ENCODE measurements at regions not wholly inside any gene's neighbourhood (a gene's known extent, or its start where the extent isn't known, plus 50 kb on each side); places are given as distances from the start of the nearest gene placed in this dataset.

DNA sequence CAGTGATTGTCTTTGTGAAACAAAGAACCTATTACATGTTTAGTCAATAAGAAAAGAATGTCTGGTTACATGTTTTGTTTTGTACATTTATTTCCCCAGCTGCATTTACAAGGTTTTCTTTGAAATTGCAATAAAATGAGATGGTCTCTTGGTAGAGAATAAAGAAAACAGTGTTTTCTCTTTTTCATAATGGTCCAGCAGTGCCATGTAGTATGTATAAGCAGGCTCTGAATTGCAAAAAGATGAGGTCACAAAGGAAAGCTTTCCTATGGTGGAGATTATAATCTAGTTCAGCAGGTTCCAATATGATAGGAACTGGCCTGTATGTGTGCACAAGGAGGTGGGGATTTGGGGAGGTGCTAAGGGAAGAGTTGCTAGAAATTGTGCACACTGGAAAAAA is 1417.3 kb downstream of the STIM2 start:
- TF ChIP-seq CTCF (conservative IDR thresholded peaks at IDR 0.05): no peak
- no peak for TF ChIP-seq EZH2 (IDR thresholded peaks at IDR 0.05; ENCODE audit: low read depth)
